H1 (cell line): ENCODE measurements at regions not wholly inside any gene's neighbourhood (a gene's known extent, or its start where the extent isn't known, plus 50 kb on each side); places are given as distances from the start of the nearest gene placed in this dataset.

Experiments used
- BCL11A ChIP-seq, 2 experiments: IDR thresholded peaks; one replicate each; pipeline ENCODE4 v1.6.1; 2011; ENCODE audit warnings: low read depth in 2 of 2, low read length in 2 of 2, mild to moderate bottlenecking in 2 of 2
- JUND ChIP-seq: IDR thresholded peaks from 2 replicates; pipeline ENCODE4 v1.6.1; 2011; ENCODE audit warnings: mild to moderate bottlenecking, improper control_type of control experiment, low read length
- POLR2A ChIP-seq, 2 experiments: IDR thresholded peaks; 1 replicate in 1 of 2; 2 replicates in 1 of 2; pipeline ENCODE4 v1.6.1; 2011; ENCODE audit warnings: low read depth in 2 of 2, low read length in 2 of 2, mild to moderate bottlenecking in 2 of 2; ENCODE audit errors: control extremely low read depth in 1 of 2
- RAD21 ChIP-seq, 2 experiments: IDR thresholded peaks in 1 of 2; conservative IDR thresholded peaks in 1 of 2; 2 replicates each; pipeline ENCODE4 v1.6.1; 2011; ENCODE audit warnings: low read depth in 2 of 2, low read length in 2 of 2, improper control_type of control experiment in 1 of 2, inconsistent platforms in 1 of 2, mild to moderate bottlenecking in 1 of 2, moderate library complexity in 1 of 2

GRCh38 chr16:26301516-26301915 lies 609.8 kb downstream of the HS3ST4 start (continued):
- no peak for TF ChIP-seq BCL11A (IDR thresholded peaks at IDR 0.05; ENCODE audit: low read depth in 2 of 2, low read length in 2 of 2)
- TF ChIP-seq JUND = no peak
- TF ChIP-seq RAD21 (IDR thresholded peaks at IDR 0.05 in 1 of 2, conservative IDR thresholded peaks at IDR 0.05 in 1 of 2; ENCODE audit: low read depth in 2 of 2, low read length in 2 of 2) = no peak
- no peak for TF ChIP-seq POLR2A (IDR thresholded peaks at IDR 0.05; ENCODE audit: control extremely low read depth in 1 of 2, low read depth in 2 of 2, low read length in 2 of 2)
